Activated T-helper 9 cell treated with anti-CD3 and anti-CD28 coated beads, Interleukin-2, amount 50 U/mL, for 16 hours (primary cell): ENCODE measurements at regions not wholly inside any gene's neighbourhood (a gene's known extent, or its start where the extent isn't known, plus 50 kb on each side); places are given as distances from the start of the nearest gene placed in this dataset.
"Not testable (repeated sequence)": the region's sequence is repeated elsewhere in the genome, so short reads cannot be mapped to it uniquely, and the experiment has no call there.

Source experiments
- DNase-seq: peaks from one replicate; pipeline ENCODE4 v3.0.0-alpha.2; 2020; ENCODE audit warnings: low read depth

DNA sequence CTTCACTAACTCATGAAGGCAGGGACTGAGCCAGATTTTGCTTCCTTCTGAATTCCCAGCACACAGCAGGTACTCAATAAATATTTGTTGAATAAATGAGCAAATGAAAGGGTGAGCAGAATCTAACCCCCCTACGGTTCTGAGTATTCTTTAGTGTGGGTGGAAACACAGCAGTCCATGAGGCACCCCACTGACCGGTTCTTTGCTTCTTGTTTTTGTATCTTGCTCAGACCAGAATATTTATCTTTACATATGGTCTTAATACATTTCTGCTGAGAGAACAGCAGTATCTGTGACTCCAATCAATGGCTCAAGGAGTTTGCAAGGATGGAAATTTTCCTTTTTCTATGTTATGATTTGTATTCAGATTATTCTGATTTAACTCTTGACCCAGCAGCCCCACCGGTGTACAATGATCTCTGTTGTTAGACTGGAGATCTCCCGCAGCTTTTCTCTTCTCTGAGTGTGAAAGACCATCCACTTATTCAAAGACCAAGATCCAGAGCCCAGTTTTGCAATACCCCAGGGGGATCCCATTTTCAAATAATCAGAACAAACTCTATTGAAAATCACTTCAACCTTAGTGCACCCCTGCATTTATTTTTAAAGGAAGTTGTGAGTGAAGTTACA, 506.5 kb upstream of the TNP1 start:
- no peak for DNase-seq

DNA sequence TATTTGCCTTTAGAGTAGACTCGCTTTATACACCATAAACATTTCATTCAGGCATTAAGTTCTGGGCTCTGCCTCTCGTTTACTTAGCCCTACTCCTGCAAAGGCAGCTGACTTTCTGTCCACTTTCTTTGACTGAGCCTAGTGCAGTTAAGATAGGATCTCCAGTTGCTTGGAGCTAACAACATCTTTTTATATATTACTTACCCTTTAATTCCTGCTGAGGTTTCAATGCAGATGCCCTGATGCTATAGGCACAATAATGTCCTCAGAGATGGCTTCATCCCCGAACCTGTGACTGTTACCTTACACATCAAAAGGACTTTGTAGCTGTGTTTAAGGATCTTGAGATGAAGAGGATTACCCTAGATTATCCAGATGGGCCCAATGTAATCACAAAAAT, 505.8 kb upstream of the TNP1 start:
- no peak for DNase-seq

DNA sequence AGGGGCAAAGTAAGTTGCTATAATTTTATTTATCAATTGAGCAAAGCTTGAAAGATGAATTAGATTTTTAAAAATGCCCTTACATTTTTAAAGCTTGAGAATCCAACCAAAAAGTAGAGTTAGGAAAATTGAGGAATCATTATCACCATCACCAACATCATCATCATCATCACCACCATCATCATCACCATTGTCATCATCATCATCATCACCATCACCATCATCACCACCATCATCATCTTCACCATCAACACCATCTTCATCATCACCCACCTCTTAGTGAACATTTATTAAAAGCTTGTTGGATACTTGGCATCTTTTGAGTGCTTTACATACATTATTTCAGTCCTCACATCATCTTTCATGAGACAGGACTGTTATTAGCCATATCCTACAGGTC, 504.4 kb upstream of the TNP1 start:
- DNase-seq: no peak

DNA sequence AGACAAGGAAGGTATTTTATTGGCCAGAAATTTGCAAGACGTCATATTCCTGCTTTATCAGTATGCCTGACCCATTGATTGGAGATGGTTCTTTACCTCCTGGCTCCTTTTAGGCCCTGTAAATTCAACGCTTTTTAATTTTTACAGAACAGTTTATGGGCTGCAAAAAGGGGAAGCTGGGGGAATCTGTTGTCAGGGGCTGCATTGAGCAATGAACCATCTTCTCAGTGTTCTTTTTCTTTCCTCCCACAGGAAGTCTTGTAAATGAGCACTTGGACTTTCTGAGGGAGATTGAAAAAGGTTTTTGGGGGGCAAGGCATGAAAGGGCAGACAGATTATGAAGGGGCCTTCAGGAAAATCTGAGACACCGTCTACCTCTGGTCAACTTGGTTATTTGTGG, 503.6 kb upstream of the TNP1 start:
- no peak for DNase-seq

DNA sequence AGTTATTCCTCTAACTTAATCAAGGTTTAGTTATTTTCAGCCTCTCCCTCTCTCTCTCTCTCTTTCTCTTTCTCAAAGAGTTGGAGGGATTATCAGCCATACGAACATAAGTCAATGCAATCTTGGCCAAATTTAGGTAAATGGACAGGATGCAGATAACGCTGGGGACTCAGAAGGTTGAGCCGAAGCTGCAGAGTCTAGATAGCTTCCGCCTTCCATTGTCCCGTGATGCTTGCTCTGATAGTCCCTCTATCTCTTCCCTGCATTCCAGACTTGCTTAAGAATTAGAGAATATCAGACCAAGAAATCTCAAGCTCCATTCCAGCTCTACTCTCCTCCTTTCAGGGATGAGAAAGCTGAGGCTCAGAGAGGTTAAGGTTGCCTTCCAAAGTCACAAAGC, 502.8 kb upstream of the TNP1 start:
- no peak for DNase-seq

DNA sequence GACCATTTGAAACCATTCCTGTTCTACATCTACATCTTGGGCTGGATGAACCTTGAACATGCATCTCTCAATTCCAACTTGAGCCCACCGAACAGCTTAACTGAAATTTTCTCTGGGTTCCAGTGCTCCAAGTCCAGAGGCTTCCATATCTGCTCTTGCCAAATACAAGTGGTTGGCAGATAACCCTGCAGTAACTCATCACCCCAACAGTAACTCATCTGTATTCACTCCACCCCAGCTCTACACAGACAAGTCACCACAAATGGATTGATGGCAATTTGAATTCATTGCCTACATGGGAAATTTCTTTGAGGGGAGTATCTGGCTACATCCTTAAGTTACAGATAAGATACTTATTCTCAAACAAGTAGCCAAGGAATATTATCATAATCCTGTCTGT, 502.4 kb upstream of the TNP1 start:
- no peak for DNase-seq

DNA sequence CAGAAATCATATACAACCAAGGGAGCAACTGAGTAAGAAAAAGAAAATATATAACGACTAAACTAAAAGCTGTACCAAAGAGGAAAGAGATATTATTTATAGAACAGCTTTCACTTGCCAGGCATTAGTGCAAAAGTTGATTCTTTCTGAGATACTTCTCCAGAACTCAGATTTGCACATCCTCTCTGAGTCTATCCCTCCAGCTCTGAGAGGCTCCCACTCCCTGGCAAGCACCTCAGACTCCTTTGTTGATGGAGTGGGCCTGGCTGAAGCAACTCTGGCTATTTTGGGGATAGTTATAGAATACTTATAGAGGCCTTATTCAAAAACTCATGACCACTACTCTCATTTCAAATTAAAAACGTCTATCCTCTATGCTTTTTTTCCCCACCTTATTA, 501.6 kb upstream of the TNP1 start:
- DNase-seq: no peak

DNA sequence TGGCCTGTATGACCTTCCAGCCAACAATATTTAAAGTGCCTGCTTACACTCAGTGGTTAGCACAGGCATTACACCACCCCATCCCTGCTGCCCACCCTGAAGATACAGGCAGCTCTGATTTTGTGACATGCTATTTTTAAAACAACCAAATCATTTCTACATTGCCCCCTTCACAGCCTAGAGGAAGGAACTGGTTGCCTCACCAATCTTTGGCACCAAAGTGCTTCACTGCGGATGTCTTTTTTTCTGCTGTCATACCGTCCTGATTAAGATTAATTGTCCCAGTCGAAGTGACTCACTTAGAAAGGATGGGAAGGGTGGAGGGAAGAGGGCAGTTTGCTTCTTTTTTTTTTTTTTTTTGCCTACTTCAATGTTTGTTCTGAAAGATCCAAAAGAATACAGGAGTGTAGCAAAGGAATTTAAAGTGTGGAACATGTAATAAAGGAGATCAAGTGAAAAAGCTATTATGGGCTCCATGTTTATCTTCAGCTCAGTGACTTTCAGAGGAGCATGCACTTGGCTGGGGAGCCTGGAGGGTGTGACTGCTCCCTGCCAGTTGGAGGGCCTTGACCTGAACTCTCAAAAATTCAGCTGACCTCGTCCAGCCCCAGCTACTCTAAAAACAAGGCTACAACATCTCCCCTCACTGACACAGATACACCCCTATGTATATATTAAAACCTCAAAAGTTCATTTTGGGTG, 501.1 kb upstream of the TNP1 start:
- DNase-seq: no peak

DNA sequence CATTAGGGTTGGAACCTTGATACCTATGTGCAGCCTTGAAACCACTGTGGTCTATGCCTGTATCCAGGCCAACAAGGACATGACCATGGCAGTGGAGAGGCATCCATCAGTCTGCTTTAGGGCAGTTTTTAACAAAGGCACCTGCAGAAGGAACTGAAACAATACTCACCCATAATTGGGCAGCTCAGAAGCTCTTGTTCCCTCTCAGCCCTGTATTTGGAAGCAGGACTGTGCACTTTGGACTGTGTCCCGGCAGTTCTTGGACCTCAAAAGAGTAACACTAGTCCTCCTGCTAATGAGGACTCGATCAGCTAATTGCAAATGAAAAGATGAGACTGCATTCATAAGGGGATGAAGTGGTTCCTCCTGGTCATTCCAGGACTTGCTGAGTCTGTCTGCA, 500.2 kb upstream of the TNP1 start:
- DNase-seq: no peak

DNA sequence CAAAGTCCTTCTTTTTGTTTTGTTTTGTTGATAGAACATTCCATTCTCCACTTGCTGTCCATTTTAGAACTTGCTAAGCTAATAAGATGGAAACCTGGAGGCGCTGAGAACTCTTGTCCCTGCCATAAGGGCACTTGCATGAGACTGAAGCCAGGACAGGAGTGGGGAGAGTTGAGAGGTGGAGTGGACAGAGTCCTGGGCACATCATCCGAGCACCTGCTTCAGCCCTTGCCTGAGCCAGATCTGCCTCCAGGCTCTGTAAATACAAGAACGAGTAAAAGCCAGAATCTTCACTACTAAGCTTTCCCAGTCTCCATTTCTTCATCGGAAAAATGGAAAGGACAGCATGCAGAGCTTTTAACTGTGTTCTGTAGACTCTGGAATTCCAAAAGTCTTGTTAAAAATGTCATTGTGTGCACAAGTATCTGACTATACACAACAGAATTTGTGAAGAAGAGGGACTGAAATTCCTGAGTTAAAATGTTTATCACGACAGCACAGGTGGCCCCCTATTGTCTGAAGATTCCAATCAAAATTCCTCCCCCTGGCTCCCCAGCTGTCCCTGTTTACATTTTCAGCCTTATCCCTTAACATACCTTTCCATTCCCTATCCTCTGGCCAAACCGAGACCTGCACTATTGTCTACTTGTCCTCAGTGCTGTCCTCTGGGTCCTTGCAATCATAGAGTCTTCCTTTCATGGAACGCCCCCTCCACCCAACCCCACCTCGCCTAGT, 498.2 kb upstream of the TNP1 start:
- no peak for DNase-seq

DNA sequence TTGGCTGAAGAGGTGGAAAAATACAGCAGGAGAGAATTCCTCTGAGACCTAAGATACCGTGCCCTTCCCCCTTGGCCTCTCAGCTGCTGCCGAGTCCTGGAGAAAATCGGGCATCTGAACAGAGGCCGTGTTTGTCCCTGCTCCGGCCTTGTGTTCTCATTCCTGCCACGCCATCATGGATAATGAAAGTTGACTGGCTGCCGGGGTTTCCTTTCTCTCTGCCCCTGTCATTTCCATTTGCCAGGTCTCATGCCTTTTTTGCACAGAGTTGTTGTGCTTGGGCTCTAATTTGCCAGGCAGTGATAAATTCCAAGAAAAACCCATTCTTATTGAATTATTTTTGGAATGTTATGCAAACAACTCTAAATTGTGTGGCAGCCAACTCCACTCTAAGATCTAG, 496.9 kb upstream of the TNP1 start:
- no peak for DNase-seq

DNA sequence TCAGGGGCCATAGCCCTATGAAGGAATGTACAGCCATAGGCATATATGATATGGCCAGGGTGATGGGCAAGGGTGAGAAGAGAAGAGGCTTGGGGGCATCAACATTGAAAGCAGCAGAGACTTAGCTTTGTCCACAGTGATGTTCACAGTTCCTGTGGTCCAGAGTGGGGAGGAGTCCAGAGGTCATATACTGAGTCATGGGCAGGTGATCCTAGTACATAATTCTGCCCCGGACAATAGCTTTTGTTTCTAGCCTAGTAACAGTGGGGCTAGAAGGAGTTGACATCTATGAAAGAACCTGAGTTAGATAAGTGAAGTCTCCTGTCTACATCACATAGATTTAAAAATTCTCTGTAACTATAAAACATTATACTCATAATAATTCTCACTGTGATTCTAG, 496.3 kb upstream of the TNP1 start:
- no peak for DNase-seq

DNA sequence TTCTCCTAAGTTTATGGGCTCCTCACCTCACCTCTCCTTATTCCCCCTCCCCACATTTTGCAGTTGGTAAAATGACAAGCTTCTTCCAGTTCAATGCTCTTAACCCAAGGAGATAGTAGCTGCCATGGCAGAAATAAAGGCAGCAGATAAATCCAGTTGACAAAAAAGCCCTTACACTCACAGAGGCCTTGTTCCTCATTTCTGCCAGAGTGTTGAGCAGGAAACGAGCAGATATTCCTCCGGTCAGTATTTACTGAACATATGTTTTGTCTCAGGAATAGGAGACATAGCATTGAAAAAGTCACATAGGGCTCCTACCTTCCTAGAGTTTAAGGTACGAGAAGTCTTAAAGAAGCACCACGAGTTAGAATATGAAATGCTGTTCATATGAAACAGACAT, 493.7 kb upstream of the TNP1 start:
- DNase-seq: no peak

DNA sequence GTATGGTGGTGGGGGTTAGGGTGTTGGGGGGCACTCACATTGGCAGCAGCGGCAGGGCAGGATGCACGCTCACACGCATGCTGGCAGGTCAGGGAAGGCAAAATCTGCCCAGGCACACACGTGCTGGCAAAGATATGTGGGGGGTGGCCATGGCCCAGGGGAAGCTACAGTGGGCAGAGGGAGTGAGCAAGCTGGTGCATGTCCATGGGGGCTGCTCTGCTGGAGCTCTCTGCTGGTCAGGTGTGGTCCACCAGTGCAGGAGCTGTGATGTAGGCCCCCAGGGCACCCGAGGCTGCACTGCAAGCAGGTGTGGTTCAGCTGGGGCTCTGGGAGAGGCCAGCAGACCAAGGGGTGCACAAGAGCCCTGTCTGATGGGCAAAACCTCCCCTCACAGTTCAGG, 491.5 kb upstream of the TNP1 start:
- DNase-seq: no peak

DNA sequence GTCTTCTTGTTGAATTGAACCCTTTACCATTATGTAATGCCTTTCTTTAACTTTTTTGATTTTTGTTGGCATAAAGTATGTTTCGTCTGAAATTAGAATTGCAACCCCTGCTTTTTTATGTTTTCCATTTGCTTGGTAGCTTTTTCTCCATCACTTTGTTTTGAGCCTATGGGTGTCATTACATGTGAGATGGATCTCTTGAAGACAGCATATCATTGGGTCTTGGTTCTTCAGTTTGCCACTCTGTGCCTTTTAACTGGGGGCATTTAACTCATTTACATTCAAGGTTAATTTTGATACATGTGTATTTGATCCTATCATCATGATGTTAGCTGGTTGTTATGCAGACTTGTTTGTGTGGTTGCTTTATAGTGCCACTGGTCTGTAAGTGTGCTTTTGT, 489.4 kb upstream of the TNP1 start:
- DNase-seq: no peak

DNA sequence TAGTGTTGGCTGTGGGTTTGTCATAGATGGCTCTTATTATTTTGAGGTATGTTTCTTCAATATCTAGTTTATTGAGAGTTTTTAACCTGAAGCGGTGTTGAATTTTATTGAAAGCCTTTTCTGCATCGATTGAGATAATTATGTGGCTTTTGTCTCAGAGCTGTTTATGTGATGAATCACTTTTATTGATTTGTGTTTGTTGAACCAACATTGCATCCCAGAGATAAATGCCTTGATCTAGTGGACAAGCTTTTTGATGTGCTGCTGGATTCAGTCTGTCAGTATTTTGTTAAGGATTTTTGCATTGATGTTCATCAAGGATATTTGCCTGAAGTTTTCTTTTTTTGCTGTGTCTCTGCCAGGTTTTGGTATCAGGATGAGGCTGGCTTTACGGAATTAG, 487.8 kb upstream of the TNP1 start:
- not testable (repeated sequence) for DNase-seq

DNA sequence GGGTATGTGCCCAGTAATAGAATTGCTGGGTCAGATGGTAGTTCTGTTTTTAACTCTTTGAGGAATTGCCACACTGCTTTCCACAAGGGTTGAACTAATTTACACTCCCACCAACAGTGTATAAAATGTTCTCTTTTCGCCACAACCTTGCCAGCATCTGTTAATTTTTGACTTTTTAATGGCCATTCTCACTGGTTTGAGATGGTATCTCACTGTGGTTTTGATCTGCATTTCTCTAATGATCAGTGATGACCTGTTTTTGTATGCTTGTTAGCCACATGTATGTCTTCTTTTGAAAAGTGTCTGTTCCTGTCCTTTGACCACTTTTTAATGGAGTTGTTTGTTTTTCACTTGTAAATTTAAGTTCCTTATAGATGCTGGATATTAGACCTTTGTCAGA, 486.2 kb upstream of the TNP1 start:
- not testable (repeated sequence) for DNase-seq

DNA sequence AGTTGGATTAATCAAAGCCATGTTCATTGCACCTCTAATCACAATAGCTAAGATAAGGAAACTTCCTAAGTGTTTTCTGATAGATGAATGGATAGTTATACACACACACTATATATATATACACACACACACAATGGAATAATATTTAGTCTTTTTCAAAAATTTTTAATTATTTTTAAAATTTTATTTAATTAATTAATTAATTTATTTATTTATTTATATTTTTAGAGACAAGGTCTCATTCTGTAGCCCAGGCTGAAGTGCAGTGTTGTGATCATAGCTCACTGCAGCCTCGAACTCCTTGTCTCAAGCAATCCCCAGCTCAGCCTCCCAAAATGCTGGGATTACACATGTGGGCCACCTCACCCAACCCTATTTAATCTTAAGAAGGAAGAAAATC, 481.0 kb upstream of the TNP1 start:
- no peak for DNase-seq

DNA sequence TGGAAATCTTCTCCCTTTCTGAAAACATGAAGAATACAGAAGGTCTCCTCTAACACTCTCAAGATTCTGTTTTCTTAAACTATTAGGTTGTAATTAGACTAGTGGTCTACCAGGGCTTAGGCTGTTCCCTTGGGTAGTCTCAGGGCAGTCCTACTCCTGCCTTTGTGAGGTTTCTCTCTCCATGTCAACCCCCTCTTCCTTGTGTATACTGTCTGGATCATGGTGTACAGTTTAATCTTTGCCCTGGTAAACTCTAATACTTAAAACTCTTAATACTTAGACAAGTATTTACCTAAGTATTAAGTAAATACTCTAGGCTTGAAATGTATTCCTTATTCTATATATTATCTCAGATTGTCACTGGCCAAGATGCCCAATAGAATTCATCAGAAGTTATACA, 480.3 kb upstream of the TNP1 start:
- DNase-seq: no peak

DNA sequence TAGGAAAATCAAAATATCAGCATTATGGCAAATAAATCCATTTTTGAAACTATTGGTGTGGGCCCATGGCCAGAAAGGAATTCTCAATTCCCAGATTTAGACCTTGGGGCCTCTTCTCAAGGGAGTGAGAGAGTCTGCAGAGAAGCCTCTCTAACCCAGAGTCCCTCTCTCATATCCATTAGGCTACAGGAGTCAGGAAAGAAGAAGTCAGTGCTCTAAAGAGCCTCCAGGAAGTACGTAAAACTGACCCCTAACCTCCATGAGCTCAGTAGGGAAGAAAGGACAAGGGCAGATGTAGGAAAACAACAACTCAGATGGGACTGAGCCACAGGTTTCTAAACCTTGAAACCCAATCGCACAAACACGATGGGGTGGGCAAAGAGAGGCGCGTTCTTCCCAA, 479.9 kb upstream of the TNP1 start:
- no peak for DNase-seq

DNA sequence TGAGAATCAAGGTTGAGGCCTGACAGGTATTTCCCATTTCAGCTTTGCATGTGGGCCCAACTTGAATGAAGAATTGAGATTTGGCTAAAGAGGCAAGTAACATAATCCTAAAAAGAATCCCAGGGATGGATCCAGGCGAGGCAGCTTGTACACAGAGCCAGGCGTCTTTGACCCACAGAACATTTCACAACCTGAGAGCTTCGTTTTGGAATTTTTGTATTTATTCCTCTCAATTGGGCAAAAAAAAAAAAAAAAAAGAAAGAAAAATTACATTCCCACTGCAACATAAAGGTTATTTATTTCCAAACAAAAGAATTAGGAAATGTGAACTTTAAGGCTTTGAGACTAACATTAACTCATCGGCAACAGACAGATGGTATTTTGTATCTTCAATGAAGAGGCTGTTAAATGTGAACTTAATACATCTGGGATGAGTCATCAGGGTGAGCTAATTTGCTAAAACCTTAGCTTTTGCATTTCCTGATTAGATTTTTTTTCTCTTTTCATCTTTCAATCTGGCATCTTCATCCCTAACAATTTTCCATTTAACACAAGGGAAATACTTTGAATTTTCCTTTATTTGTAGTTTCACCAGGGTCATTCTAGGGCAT, 478.5 kb upstream of the TNP1 start:
- DNase-seq: no peak

DNA sequence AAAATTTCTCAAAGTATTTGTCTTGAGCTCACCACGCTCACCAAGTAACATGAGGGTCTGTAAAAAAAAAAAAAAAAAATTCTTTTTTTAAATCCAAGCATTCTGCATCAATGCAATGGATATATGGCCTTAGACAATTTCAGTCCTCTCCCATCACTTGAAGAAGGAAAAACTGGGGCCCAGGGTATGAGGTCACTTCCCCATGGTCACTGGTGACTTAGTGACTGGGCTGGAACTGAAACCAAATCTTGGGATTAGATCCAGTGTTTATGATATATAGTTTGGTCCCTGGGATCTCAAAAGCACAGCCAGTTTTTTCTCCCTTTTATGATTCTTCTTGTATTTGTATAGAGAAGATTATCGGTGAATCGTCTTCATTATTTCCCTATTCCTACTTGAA, 477.9 kb upstream of the TNP1 start:
- no peak for DNase-seq

DNA sequence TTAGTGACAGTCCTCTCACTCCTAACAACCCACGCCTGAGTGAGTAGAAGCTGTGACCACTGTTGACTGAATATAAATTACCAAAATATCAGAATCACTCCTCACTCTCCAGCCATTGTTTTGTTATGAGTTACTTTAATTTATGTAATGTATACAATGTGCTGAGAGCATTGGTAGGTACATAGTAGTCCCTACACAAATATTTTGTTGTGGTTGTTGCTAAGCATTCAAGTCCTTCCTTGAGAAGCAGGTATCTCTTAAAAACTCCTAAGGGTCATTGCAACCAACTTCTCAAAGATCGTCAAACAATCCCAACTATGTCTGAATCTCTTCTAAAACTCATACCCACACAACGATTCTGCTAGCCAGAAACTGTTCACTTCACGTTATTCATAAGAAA, 476.8 kb upstream of the TNP1 start:
- DNase-seq: no peak
